Right atrium auricular region (tissue), 2 donors: ENCODE measurements at regions not wholly inside any gene's neighbourhood (a gene's known extent, or its start where the extent isn't known, plus 50 kb on each side); places are given as distances from the start of the nearest gene placed in this dataset.

Source experiments
- DNase-seq: peaks from one replicate; pipeline ENCODE4 v3.0.0-alpha.2; 2019; ENCODE audit warnings: low spot score
- H3K27ac ChIP-seq, 2 donors: fragments of 200-600 bp; sonication (generic); 1 replicate in 1 of 2; 2 replicates in 1 of 2; pipeline ENCODE4 v1.5.1; 2016 to 2019
- H3K27me3 ChIP-seq, 2 donors: fragments of 200-600 bp; sonication (generic); one replicate each; pipeline versions ENCODE4 v1.5.1 to v1.6.0; 2017 to 2019
- H3K36me3 ChIP-seq: fragments of 200-600 bp; sonication (generic); one replicate; pipeline ENCODE4 v1.5.1; 2016
- H3K4me1 ChIP-seq, 2 donors: fragments of 200-600 bp; sonication (generic); one replicate each; pipeline versions ENCODE4 v1.5.1 to v1.6.0; 2017 to 2019
- H3K4me3 ChIP-seq, 2 donors: fragments of 200-600 bp; sonication (generic); 1 replicate in 1 of 2; 2 replicates in 1 of 2; pipeline ENCODE4 v1.5.1; 2017 to 2019; ENCODE audit warnings: mild to moderate bottlenecking in 1 of 2, moderate library complexity in 1 of 2
- H3K9me3 ChIP-seq, 2 donors: fragments of 200-600 bp; sonication (generic); one replicate each; pipeline ENCODE4 v1.5.1; 2019
- TF ChIP-seq, protein P1 (sequence below), 2 donors: fragments of 200-600 bp; sonication (generic); IDR thresholded peaks; one replicate each; pipeline ENCODE4 v1.5.1; 2019; ENCODE audit warnings: antibody characterized with exemption in 2 of 2

DNA sequence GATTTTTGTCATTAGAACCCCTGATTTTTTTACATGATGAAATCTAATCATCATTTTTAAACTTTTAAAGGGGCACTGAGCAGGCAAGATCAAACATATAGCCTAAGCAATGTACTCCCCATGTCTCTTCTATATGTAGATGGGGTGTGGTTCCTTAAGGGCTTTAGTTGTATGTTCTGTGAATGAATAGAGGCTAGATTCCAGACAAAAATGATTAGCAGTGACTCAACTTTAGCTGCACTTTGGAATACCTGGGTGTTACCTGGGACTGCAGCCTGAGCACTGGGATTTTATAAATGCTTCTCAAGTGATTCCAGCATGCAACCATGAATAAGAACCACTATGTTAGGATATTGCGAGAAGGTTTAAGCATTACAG is 256.7 kb upstream of the PLEKHG7 start:
- Histone ChIP-seq H3K4me3 (no peak overlapping the region), H3K4me1 (peaks cover 0 to 17% of the 10 kb centered on the region in 2 donors), H3K36me3 (no peaks in the 10 kb centered on the region), H3K27ac (peak overlapping the region; percentile 64 to 65), H3K9me3 (no peaks in the 10 kb centered on the region), H3K27me3 (no peaks in the 10 kb centered on the region)
- TF ChIP-seq, protein P1, sequence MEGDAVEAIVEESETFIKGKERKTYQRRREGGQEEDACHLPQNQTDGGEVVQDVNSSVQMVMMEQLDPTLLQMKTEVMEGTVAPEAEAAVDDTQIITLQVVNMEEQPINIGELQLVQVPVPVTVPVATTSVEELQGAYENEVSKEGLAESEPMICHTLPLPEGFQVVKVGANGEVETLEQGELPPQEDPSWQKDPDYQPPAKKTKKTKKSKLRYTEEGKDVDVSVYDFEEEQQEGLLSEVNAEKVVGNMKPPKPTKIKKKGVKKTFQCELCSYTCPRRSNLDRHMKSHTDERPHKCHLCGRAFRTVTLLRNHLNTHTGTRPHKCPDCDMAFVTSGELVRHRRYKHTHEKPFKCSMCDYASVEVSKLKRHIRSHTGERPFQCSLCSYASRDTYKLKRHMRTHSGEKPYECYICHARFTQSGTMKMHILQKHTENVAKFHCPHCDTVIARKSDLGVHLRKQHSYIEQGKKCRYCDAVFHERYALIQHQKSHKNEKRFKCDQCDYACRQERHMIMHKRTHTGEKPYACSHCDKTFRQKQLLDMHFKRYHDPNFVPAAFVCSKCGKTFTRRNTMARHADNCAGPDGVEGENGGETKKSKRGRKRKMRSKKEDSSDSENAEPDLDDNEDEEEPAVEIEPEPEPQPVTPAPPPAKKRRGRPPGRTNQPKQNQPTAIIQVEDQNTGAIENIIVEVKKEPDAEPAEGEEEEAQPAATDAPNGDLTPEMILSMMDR (IDR thresholded peaks at IDR 0.05): no peak
- no peak for DNase-seq

DNA sequence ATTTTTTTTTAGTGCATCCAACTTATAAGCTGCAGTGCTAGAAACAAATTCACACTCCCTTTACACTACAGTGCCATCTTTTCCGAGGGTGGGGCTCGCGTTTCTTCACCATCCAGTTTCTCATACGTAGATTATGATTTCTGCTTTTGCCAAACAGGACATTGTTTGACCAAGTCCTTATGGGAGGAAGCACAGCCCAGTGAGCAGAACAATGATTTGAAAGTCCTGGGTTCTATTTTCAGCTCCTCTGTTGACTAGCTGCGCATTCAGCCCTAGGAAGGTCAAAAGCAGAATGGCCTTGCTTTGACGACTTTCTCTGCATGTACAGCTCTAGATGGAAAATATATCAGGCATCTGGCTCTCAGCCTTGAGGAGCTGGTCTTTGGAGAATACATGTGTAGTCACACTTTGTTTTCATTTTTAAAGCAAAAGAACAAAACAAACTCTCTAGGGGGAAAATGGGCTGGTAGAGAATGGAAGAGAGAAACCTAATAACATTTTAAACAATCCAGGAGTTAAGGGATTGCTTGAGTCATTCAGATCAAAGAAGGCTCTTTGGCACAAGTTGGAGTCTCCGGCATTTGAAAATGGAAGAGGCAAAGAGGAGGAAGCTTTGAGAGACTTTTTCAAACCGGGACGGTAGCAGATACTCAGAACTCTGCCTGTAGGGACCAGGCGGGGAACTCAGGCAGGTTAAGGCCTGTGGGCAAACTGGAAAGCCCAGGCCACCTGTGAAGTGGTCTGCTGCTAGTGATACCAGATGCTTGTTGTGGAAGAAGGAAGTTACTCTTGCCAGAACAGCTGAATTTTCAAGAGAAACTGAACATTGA is 257.3 kb upstream of the PLEKHG7 start:
- Histone ChIP-seq H3K4me1 (peaks cover 0 to 17% of the 10 kb centered on the region in 2 donors), H3K9me3 (no peaks in the 10 kb centered on the region), H3K27ac (peak overlapping the region; percentile 64 to 65), H3K36me3 (no peaks in the 10 kb centered on the region), H3K4me3 (no peak overlapping the region), H3K27me3 (no peaks in the 10 kb centered on the region)
- no peak for DNase-seq
- TF ChIP-seq, protein P1 (IDR thresholded peaks at IDR 0.05): no peak

DNA sequence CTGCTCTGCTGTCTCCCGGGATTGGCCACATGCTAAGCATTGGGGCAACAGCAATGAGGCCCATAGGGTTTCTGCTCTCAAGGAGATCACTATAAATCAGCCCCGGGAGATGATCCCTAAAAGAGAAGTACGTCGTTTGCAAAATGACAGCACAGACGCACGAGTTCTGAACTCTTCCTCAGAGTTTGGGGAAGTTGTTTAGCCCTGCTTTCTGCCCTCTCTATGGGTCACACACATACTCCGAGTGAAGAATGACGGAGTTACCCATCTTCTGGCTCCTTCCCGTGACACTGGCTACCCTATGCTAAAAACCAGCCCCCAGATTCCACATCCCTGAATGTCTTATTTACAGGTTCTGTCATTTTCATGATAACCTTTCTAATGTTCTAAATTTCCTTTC is 258.0 kb upstream of the PLEKHG7 start:
- Histone ChIP-seq H3K4me3 (no peak overlapping the region), H3K4me1 (peaks cover 0 to 21% of the 10 kb centered on the region in 2 donors), H3K27ac (peak overlapping the region; percentile 46 to 65), H3K36me3 (no peaks in the 10 kb centered on the region), H3K27me3 (no peaks in the 10 kb centered on the region), H3K9me3 (no peaks in the 10 kb centered on the region)
- TF ChIP-seq, protein P1 (IDR thresholded peaks at IDR 0.05): no peak
- DNase-seq: no peak

DNA sequence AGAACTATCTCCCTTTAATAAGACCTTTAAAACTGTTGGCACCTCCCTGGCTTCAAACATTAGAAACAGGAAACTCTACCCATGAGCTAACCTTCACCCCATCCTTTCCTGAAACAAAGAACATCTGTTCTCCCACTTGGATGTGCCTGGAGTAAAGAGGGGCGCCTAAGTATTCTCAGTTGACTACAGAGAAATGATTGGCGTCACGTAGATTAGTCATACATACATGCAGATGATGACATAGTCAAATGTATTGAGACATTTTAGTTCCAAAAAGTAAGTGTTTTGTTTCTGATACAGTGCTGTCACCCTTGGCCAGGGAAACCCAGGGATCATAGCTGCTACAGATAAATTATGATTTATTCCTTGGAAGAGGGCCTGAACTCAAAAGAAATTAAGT is 260.0 kb upstream of the PLEKHG7 start:
- no peak for DNase-seq
- peaks cover 0 to 26% of the 10 kb centered on the region in 2 donors for H3K4me1 ChIP-seq
- TF ChIP-seq, protein P1 (IDR thresholded peaks at IDR 0.05): no peak
- H3K4me3 ChIP-seq: no peak overlapping the region
- no peaks in the 10 kb centered on the region for H3K9me3 ChIP-seq
- H3K27me3 ChIP-seq: no peaks in the 10 kb centered on the region
- no peak overlapping the region for H3K27ac ChIP-seq
- H3K36me3 ChIP-seq: no peaks in the 10 kb centered on the region

DNA sequence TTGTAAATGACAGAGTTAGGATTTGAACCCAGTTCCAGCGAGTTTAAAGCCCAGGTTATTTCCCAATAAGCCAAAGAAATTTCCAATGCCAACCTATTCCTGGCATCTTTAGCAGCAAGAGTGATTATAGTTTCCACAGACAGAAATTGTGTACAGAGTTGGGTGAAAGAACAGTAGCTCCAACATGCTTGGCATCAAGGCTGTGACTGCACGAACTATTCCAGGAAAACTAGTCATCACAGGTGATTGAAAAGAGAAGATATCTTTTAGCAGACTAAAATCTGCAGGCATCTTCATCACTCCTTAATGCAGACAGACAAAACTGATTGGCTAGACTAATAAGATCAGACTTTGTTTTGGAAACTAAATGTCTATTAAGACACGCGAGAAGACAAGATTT is 262.7 kb upstream of the PLEKHG7 start:
- Histone ChIP-seq H3K4me3 (no peak overlapping the region), H3K9me3 (no peaks in the 10 kb centered on the region), H3K36me3 (no peaks in the 10 kb centered on the region), H3K4me1 (peaks cover 0 to 14% of the 10 kb centered on the region in 2 donors), H3K27me3 (no peaks in the 10 kb centered on the region), H3K27ac (no peak overlapping the region)
- TF ChIP-seq, protein P1 (IDR thresholded peaks at IDR 0.05): no peak
- DNase-seq: no peak

DNA sequence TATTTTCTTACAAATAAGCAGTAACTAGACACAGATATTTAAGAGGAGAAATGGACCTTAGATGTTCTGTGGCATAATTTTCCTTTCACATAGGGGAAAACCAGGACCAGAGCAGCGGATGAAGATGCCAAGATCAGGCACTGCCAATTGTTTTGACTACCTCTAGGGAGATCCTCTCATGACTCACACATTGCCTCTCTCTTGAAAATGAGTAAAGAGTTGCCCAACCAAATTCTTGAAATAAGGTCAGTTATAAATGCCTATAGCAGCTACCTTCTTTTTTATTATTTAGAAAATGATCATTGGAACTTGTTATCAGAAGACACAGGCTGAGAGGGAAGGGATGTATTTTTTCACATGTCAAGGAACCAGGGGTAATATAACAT is 263.4 kb upstream of the PLEKHG7 start:
- Histone ChIP-seq H3K4me3 (no peak overlapping the region), H3K4me1 (peaks cover 0 to 9% of the 10 kb centered on the region in 2 donors), H3K36me3 (no peaks in the 10 kb centered on the region), H3K9me3 (no peaks in the 10 kb centered on the region), H3K27me3 (no peaks in the 10 kb centered on the region), H3K27ac (no peak overlapping the region)
- TF ChIP-seq, protein P1 (IDR thresholded peaks at IDR 0.05): no peak
- DNase-seq: peak; percentile 68
